Astrocyte (in vitro differentiated cells and primary cell): ENCODE measurements at regions not wholly inside any gene's neighbourhood (a gene's known extent, or its start where the extent isn't known, plus 50 kb on each side); places are given as distances from the start of the nearest gene placed in this dataset.
"Not testable (repeated sequence)": the region's sequence is repeated elsewhere in the genome, so short reads cannot be mapped to it uniquely, and the experiment has no call there.

Experiments used
- CTCF ChIP-seq: IDR thresholded peaks from 2 replicates; pipeline ENCODE4 v1.5.1; 2011; ENCODE audit warnings: low read depth, mild to moderate bottlenecking, inconsistent platforms, low read length, moderate library complexity; ENCODE audit not compliant: insufficient read depth
- EZH2 ChIP-seq: IDR thresholded peaks from 2 replicates; pipeline ENCODE4 v1.6.1; 2012; ENCODE audit warnings: mild to moderate bottlenecking, low read length, inconsistent platforms; ENCODE audit not compliant: insufficient read depth

DNA sequence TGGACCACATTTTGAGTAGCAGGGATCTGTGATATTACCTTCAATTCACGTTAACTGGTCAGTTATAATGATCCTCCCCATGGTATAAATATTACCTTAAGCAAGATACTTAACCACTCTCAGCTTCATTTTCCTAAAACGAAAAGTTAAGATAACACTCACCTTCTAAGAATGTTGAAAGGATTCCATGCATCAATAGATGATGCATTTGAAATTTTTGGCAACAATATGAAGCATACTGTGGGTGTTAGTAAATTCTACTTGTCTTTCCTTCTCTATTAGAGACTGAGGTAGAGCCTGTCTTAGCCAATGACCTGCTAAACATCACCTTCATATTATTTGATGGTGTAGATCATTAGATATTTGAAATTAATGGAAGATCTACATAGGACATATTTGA lies 331.7 kb upstream of the TMC3 start:
- TF ChIP-seq CTCF, EZH2: not testable (repeated sequence)
